Inflammatory macrophage (primary cell): ENCODE measurements at regions not wholly inside any gene's neighbourhood (a gene's known extent, or its start where the extent isn't known, plus 50 kb on each side); places are given as distances from the start of the nearest gene placed in this dataset.
"Not testable (repeated sequence)": the region's sequence is repeated elsewhere in the genome, so short reads cannot be mapped to it uniquely, and the experiment has no call there.

Source experiments
- DNase-seq, 2 donors: peaks; one replicate each; pipeline ENCODE4 v3.0.0-alpha.2; 2020 to 2022

- DNase-seq = not testable (repeated sequence)
These were observed 157.3 kb upstream of the ARHGAP28 start for GRCh38 chr18:6572192-6572591.

- DNase-seq = no peak
These were observed 154.9 kb upstream of the ARHGAP28 start for GRCh38 chr18:6574631-6575030.

- DNase-seq = no peak
These were observed 153.6 kb upstream of the ARHGAP28 start for GRCh38 chr18:6575908-6576307.

GRCh38 chr18:6576718-6577375 lies 152.7 kb upstream of the ARHGAP28 start:
- DNase-seq = no peak

GRCh38 chr18:6578686-6579085 lies 150.8 kb upstream of the ARHGAP28 start:
- DNase-seq = no peak

GRCh38 chr18:6579486-6579885 lies 150.0 kb upstream of the ARHGAP28 start:
- no peak for DNase-seq

- no peak for DNase-seq
These were observed 149.1 kb upstream of the ARHGAP28 start for GRCh38 chr18:6580401-6580800.

- no peak for DNase-seq
These were observed 139.6 kb upstream of the ARHGAP28 start for GRCh38 chr18:6589923-6590322.

- no peak for DNase-seq
These were observed 139.2 kb upstream of the ARHGAP28 start for GRCh38 chr18:6590326-6590725.

- no peak for DNase-seq
These were observed 138.0 kb upstream of the ARHGAP28 start for GRCh38 chr18:6591491-6591890.

- DNase-seq = no peak
These were observed 137.0 kb upstream of the ARHGAP28 start for GRCh38 chr18:6592522-6592921.

GRCh38 chr18:6593142-6593885 lies 136.2 kb upstream of the ARHGAP28 start:
- no peak for DNase-seq

GRCh38 chr18:6595666-6596065 lies 133.8 kb upstream of the ARHGAP28 start:
- no peak for DNase-seq

- DNase-seq = no peak
These were observed 130.9 kb upstream of the ARHGAP28 start for GRCh38 chr18:6598657-6599056.

GRCh38 chr18:6600667-6601167 lies 128.8 kb upstream of the ARHGAP28 start:
- DNase-seq = no peak

GRCh38 chr18:6601241-6601640 lies 128.3 kb upstream of the ARHGAP28 start:
- no peak for DNase-seq

- no peak for DNase-seq
These were observed 127.2 kb upstream of the ARHGAP28 start for GRCh38 chr18:6602365-6602764.

- no peak for DNase-seq
These were observed 125.0 kb upstream of the ARHGAP28 start for GRCh38 chr18:6604573-6604941.

GRCh38 chr18:6605115-6605869 lies 124.2 kb upstream of the ARHGAP28 start:
- no peak for DNase-seq

- no peak for DNase-seq
These were observed 123.0 kb upstream of the ARHGAP28 start for GRCh38 chr18:6606411-6607085.

GRCh38 chr18:6607343-6607742 lies 122.2 kb upstream of the ARHGAP28 start:
- no peak for DNase-seq

GRCh38 chr18:6609666-6610264 lies 119.8 kb upstream of the ARHGAP28 start:
- no peak for DNase-seq

- DNase-seq = no peak
These were observed 119.0 kb upstream of the ARHGAP28 start for GRCh38 chr18:6610466-6610865.
